NCI-H1930 (cell line): ENCODE measurements at regions not wholly inside any gene's neighbourhood (a gene's known extent, or its start where the extent isn't known, plus 50 kb on each side); places are given as distances from the start of the nearest gene placed in this dataset.

Experiments
- DNase-seq, 2 experiments: peaks; one replicate each; lab custom pipeline; 2025; lab: John Stamatoyannopoulos, UW

GRCh38 chr2:224210286-224211180, 171.4 kb upstream of the SERPINE2 start:
- no peak for DNase-seq

DNA sequence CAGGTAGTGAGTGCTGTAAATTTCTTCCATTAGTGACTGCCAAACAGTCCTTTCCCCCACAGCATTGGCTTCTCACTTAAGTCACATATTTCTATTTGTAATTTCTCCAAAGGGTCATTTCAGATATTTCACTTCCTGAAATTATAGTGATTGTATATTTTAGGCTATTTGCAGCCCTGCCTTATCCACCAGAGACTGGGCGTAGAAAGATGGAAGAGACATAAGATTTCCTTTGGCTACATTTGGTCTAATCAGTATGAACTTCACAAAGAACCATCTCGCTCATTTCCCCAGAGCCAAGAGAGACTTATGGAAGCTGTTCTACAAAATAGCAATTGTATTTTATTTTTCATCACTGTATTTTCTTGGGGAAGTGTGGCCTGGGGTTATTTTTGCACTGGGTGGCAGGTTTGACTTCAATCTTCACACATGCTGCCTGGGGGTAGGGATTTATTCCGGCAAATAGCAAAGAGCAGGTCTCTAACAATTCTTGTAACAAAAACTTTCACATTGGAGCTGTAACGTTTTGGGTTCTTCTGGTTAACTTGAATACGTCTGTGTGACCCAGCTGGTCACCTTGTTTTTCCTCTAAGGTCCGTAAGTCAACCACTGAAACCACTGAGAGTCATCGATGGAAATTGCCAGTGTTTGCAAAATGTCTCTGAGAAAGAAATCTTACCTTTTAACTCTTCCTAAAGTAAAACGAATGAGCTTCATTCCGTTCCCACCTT, 170.6 kb upstream of the SERPINE2 start:
- no peak for DNase-seq

DNA sequence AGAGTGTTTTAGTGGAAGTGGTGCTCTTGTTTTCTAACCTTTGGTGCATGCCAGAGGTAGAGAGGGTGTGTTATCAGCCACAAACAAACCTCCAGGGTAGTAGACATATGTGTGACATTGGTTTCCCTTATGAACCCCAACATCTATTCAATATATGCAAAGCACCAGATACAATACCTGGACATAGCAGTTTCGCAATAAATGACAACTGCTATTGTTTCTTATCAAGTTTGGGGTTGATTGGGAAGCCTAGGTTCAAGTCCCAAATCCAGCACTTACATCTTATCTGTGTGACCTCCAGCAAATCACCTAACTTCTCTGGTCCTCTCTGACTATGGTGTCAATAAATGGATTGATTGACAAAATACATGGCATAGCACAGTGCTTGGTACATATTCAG, 169.4 kb upstream of the SERPINE2 start:
- no peak for DNase-seq

DNA sequence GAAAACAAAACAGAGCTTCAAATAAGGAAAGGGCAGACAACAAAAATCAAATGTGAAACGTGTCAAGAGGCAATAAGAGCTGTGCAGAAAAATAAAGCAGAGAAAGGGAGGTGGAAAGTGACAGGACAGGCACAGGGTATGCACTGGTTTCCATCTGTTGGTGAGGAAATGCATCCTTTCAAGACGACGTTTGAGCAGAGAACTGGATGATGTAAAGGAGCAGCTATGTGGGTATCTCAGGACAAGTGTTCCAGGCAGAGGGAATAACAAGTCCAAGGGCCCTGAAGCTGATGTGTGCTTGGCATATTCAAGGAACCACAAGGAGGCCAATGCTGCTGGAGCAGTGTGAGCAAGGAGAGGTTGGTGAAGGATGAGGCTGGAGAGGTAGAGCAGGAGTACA, 168.9 kb upstream of the SERPINE2 start:
- no peak for DNase-seq

GRCh38 chr2:224206816-224207215, 167.7 kb upstream of the SERPINE2 start:
- DNase-seq: no peak

DNA sequence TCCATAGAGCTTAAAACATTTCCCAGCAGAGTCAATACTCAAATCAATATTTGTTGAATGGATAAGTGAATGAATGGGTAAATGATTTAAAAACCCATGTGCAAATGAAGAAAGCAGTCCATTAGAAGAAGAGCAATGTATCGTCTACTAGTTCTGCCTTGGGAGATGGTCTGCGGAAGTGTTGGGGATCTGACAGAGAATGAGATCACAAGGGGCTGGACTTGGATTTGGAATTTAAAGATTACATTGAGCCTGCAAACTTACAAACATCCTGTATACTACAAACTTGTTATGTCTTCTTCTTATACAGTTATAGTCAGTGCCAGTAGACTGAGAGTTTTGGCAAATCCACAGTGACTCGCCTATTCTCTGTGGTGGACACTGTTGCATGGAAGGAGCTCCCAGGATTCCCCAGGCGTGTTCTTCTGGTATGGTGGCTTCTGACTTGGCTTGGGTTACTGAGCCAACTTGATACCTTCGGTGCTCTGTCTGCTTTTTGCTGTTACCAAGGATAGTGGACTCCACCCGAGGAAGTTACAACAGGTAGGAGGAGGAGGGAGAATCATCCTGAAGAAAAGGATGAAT, 163.3 kb upstream of the SERPINE2 start:
- DNase-seq: no peak

DNA sequence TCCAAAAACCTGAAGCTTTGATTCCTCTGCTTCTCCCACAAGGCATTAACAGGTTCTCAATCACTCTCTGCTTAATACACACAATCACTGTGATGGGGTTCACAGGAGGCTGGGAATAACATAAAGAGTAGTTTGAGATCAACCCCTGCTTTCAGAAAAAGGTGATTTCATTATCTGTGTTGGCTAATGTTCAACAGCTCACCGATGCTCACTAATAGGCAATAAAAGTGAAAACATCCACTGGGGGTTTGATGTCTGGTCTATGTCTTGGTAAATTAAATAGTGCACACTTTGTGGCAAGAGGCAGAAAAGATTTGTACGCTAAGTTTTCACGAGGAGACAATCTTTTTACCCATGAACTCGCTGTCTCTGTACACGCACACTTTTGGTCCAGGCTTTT, 159.3 kb upstream of the SERPINE2 start:
- DNase-seq: no peak

- no peak for DNase-seq
These were observed 157.7 kb upstream of the SERPINE2 start for GRCh38 chr2:224196810-224197209.

GRCh38 chr2:224195925-224196571, 157.0 kb upstream of the SERPINE2 start:
- DNase-seq: no peak

DNA sequence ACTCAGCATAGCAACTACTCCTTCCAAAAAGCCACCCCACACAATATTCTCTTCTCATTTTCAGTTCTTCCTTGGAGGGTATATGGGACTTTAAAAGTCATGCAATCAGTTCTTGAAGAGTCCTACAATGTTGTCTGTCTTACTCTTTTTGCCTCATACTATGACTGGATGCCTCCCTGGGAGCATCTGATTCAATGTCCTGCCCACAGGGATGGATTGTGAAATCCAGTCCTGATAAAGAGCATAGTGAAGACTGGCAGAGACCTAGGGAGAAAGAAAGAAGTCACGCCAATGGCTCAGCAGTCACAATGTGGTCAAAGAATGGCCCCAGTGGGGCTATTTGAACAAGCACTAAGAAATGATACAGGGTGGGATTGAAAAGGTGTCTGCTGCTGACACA, 155.1 kb upstream of the SERPINE2 start:
- no peak for DNase-seq

GRCh38 chr2:224191465-224191864, 152.4 kb upstream of the SERPINE2 start:
- no peak for DNase-seq

DNA sequence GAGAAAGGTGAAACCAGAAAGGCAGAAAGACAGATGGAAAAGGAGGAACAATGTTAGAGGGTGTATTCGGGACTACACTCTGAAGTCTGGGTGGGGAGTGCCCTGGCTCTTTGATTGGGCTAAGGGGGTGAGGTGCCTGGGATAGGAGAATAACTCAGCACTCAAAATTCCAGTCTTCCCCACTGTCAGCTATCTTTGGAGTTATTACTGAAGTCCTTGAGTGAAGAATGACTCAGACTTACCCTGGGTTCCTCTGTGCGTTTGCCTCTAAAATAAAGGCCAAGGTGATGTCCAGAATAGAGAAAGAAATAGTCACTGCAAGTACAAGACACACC, 151.8 kb upstream of the SERPINE2 start:
- DNase-seq: no peak

- DNase-seq: no peak
These were observed 151.3 kb upstream of the SERPINE2 start for GRCh38 chr2:224190234-224190935.

DNA sequence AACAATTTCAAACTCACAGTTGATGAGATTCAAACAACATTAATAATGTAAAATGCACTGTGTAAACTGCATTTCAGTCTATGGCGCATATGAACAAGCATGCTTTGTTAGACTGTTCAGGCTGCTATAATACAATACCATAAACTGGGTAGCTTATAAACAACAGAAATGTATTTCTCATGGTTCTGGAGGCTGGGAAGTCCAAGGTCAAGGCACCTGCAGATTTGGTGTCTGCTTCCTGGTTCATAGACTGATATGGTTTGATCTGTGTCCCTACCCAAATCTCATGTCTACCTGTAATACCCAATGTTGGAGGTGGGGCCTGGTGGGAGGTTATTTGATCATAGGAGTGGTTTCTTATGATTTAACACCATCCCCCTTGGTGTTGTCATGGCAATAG, 148.1 kb upstream of the SERPINE2 start:
- DNase-seq: no peak

- DNase-seq: no peak
These were observed 146.0 kb upstream of the SERPINE2 start for GRCh38 chr2:224185023-224185601.

DNA sequence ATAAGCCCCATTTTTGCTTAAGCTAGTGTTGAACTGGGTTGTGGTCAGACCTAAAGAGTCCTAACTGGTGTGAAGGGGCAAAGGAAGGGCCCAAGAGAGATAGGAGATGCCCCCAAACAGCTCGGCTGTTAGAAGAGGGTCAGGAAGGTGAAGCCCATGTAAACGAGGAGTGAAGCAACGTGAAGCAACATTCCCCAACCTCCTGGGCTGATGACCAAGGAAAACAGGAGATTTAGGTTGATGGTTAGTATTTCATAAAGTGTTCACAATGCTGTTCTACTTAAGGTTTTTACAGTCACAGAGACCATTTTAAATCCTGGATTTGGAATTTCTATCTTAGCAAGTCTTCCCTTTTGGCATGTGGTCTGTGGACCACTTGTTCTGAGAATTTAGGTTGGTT, 144.0 kb upstream of the SERPINE2 start:
- DNase-seq: no peak

GRCh38 chr2:224182498-224182897, 143.4 kb upstream of the SERPINE2 start:
- DNase-seq: no peak

- DNase-seq: no peak
These were observed 142.6 kb upstream of the SERPINE2 start for GRCh38 chr2:224181534-224182155.

GRCh38 chr2:224180810-224181209, 141.7 kb upstream of the SERPINE2 start:
- DNase-seq: no peak

DNA sequence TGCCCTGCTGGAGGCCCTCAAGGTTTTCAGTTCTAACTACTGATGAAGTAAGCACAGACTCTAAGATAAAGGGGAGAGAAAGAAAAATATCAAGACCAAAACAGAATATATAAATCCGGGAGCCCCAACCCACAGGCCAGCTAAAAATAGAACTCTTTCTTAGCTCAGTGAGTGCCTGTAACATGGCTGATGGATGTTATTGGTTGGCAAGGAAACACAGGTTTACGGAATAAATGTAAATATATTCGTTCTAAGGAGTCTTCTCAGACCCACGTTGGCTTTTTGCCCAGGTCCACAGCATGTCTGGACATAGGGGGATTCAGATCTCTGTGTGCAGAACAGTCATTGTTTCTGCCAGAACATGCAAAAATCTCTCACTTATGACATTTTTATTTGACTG, 139.0 kb upstream of the SERPINE2 start:
- no peak for DNase-seq

- no peak for DNase-seq
These were observed 136.5 kb upstream of the SERPINE2 start for GRCh38 chr2:224175538-224175937.
